Spinal cord (tissue), 9 donors: ENCODE measurements at regions not wholly inside any gene's neighbourhood (a gene's known extent, or its start where the extent isn't known, plus 50 kb on each side); places are given as distances from the start of the nearest gene placed in this dataset.
"Not testable (repeated sequence)": the region's sequence is repeated elsewhere in the genome, so short reads cannot be mapped to it uniquely, and the experiment has no call there.

Experiments used
- DNase-seq, 6 donors: peaks; one replicate each; pipeline versions ENCODE4 v3.0.0 to v3.0.0-alpha.2; 2013 to 2015; ENCODE audit warnings: low spot score in 6 of 6, low read depth in 4 of 6
- H3K27ac ChIP-seq: one replicate; pipeline ENCODE4 v1.5.1; 2013; ENCODE audit warnings: low read depth, low read length, control low read depth
- H3K27me3 ChIP-seq: one replicate; pipeline ENCODE4 v1.6.1; 2013; ENCODE audit warnings: low read length; ENCODE audit not compliant: control insufficient read depth, insufficient read depth
- H3K36me3 ChIP-seq: one replicate; pipeline ENCODE4 v1.6.1; 2013; ENCODE audit warnings: low read length; ENCODE audit not compliant: control insufficient read depth, insufficient read depth
- H3K4me1 ChIP-seq: one replicate; pipeline ENCODE4 v1.6.1; 2013; ENCODE audit warnings: low read length; ENCODE audit not compliant: control insufficient read depth, insufficient read depth
- H3K4me3 ChIP-seq: one replicate; pipeline ENCODE4 v1.5.1; 2013; ENCODE audit warnings: low read depth, low read length, control low read depth
- H3K9me3 ChIP-seq: one replicate; pipeline ENCODE4 v1.6.1; 2013; ENCODE audit warnings: low read length; ENCODE audit not compliant: control insufficient read depth, insufficient read depth
- WGBS: methylation state at CpG from one replicate; pipeline ENCODE4 v1.1.5; 2013; ENCODE audit warnings: missing lambda C conversion rate; ENCODE audit not compliant: insufficient coverage; 5-methylcytosine and 5-hydroxymethylcytosine counted together
- donor health status: healthy.

DNA sequence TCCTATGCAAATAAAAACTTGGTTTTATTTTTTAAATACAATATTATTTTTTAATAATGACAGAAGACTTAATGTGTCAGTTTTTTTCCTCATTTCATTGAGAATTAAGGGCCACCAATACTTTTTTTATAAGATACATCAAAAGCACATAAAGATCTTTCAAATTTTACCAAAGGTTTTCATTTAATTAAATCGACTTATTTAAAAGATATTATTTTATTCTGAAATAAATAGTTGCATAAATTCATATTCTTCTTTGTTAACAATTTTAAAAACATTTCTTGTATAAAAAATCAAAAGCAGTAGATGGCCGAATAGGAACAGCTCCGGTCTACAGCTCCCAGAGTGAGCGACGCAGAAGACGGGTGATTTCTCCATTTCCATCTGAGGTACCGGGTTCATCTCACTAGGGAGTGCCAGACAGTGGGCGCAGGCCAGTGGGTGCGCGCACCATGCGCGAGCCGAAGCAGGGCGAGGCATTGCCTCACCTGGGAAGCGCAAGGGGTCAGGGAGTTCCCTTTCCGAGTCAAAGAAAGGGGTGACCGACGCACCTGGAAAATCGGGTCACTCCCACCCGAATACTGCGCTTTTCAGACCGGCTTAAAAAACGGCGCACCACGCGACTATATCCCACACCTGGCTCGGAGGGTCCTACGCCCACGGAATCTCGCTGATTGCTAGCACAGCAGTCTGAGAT is 374.6 kb upstream of the NPVF start:
- not testable (repeated sequence) for H3K36me3 ChIP-seq, H3K27ac ChIP-seq, H3K27me3 ChIP-seq, H3K4me3 ChIP-seq, H3K4me1 ChIP-seq, H3K9me3 ChIP-seq, DNase-seq
- WGBS, result 0% methylated on average over 9 of the region's 30 CpGs

DNA sequence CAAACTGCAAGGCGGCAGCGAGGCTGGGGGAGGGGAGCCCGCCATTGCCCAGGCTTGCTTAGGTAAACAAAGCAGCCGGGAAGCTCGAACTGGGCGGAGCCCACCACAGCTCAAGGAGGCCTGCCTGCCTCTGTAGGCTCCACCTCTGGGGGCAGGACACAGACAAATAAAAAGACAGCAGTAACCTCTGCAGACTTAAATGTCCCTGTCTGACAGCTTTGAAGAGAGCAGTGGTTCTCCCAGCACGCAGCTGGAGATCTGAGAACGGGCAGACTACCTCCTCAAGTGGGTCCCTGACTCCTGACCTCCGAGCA is 375.1 kb upstream of the NPVF start:
- DNase-seq, H3K27ac ChIP-seq, H3K4me3 ChIP-seq, H3K4me1 ChIP-seq, H3K36me3 ChIP-seq, H3K27me3 ChIP-seq, H3K9me3 ChIP-seq: not testable (repeated sequence)
- no CpG with 5 or more reads among the region's 9 CpGs for WGBS

DNA sequence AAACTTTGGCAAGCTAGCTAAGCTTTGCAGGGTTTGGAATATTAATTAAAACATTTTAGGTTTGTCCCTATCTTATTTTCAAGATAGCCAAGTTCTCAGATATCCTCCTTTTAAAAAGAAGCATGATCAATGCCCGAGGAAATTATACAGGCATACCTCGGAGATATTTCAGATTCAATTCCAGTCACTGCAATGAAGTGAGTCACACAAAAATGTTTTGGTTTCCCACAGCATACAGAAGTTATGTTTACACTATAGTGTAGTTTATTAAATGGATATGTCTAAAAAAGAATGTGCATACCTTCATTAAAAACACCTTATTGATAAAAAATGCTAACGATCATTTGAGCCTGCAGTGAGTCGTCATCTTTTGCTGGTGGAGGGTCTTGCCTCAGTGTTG is 382.9 kb upstream of the NPVF start:
- no peak overlapping the region for H3K27ac ChIP-seq
- no peak overlapping the region for H3K4me3 ChIP-seq
- no peaks in the 10 kb centered on the region for H3K27me3 ChIP-seq
- H3K4me1 ChIP-seq, result peaks cover 10% of the 10 kb centered on the region
- peaks cover 10% of the 10 kb centered on the region for H3K9me3 ChIP-seq
- H3K36me3 ChIP-seq, result no peaks in the 10 kb centered on the region
- no peak for DNase-seq
- no CpG with 5 or more reads among the region's 4 CpGs for WGBS

DNA sequence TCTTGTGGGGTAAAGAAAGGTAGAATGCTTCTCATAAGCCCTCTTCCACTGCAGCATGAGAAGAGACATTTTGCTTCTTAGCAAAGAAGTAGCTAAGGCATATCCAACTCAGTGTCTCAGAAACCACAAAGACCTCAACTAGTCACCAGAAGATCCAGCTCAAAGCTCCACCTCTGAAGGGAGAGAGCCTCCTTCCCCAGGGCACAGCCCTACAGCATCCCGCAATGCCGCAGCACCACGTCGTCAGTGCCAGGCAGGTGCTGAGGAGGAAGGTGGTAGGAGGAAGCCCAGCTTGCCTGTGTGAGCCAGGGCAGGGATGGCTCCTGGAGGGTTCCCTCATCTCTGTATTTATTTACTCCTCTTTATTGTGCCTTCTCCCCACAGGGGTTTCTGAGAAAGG is 385.6 kb upstream of the NPVF start:
- no peak overlapping the region for H3K27ac ChIP-seq
- DNase-seq, result no peak
- H3K4me1 ChIP-seq, result peaks cover 10% of the 10 kb centered on the region
- no CpG with 5 or more reads among the region's 4 CpGs for WGBS
- H3K36me3 ChIP-seq, result no peaks in the 10 kb centered on the region
- no peaks in the 10 kb centered on the region for H3K27me3 ChIP-seq
- H3K9me3 ChIP-seq, result peaks cover 10% of the 10 kb centered on the region
- H3K4me3 ChIP-seq, result no peak overlapping the region

DNA sequence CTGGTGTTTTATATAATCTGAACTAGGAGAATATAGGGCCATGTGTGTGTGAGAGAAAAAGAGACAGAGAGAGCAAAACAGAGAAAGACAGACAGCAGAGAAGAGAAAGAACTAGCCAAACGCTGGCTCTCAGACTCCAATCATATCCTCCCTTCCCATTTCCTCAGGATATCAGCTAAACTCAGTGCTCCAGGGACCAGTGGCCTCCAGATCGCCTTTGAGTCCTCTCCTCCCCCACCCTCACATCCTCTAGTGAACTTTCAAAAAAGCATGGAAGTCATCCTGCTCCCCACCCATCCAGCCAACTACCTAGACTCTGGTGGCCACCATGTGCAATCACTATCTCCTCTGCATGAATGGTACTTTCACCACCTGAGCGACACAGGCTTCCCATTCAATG is 386.1 kb upstream of the NPVF start:
- H3K36me3 ChIP-seq, result no peaks in the 10 kb centered on the region
- peak overlapping the region; percentile 4 for H3K27ac ChIP-seq
- no peaks in the 10 kb centered on the region for H3K27me3 ChIP-seq
- no peak for DNase-seq
- H3K4me1 ChIP-seq, result peaks cover 10% of the 10 kb centered on the region
- no peak overlapping the region for H3K4me3 ChIP-seq
- 84% methylated on average over 2 of the region's 3 CpGs for WGBS
- peaks cover 10% of the 10 kb centered on the region for H3K9me3 ChIP-seq

DNA sequence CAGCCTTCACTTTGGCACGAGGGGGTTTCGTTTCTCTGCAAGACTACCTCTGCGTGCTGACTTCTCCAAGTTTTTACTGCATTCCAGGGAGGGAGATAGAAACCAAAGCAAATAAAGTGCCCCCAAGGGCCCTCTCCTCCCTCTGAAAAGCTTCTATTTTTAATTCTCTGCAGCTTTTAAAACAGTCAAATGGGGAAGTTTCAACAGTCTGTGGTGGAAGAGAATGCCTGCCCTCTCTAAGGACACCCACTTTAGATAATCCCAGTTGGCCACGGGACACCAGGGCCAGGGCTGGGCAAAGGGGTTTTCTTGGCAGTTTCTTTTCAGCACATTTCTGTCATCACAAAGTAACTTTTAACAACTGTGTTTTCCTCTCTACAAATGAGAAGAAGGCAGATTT is 386.7 kb upstream of the NPVF start:
- no peaks in the 10 kb centered on the region for H3K27me3 ChIP-seq
- peaks cover 10% of the 10 kb centered on the region for H3K9me3 ChIP-seq
- no peak overlapping the region for H3K4me3 ChIP-seq
- H3K36me3 ChIP-seq, result no peaks in the 10 kb centered on the region
- peak overlapping the region; percentile 4 for H3K27ac ChIP-seq
- DNase-seq, result peak in 2 of 6 donors; percentile 36 to 55
- no CpG with 5 or more reads among the region's 4 CpGs for WGBS
- peaks cover 10% of the 10 kb centered on the region for H3K4me1 ChIP-seq

DNA sequence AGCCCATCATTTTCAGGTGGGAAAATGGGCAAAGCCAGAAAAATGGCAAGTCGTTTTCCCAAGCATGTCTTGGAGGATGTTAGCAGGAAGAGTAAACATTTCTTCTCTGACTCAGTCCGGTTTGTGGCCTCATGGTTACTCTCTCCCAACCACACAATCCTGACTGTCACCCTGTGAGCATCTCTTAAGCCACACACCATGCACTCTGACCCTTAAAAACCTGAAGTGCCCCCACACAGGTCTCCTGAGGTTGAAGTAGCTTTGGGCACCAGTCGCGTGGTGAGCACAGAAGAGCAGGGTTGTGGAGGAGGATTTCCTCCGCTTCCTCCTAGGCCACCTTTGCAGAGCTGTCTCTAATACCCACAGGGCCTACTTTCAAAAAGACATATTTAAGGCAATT is 387.3 kb upstream of the NPVF start:
- WGBS, result 76% methylated on average over 2 of the region's 5 CpGs
- Histone ChIP-seq H3K36me3 (no peaks in the 10 kb centered on the region), H3K4me1 (peaks cover 10% of the 10 kb centered on the region), H3K27ac (no peak overlapping the region), H3K9me3 (peaks cover 10% of the 10 kb centered on the region), H3K27me3 (no peaks in the 10 kb centered on the region), H3K4me3 (no peak overlapping the region)
- DNase-seq, result no peak

DNA sequence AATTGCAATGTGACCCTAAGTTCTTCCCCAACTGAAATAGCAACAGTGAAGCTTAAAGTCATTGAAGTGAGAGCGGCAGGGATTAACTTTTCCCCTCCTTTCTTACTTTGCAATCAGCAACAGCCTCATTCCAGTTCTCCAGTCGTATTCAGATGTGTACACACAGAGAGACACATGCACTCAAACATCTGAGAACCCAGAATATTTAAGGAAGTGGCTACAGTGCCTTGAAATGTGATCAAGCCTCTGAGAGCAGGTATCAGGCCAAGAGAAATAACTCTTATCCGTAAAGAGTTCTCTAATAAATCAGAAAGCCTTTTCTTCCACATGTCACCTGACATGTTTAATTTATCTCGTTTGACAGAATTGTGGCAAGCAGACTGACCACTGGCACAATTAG is 388.9 kb upstream of the NPVF start:
- DNase-seq, result peak in 2 of 6 donors; percentile 10 to 55
- Histone ChIP-seq H3K4me3 (no peak overlapping the region), H3K27me3 (no peaks in the 10 kb centered on the region), H3K9me3 (peaks cover 5% of the 10 kb centered on the region), H3K36me3 (no peaks in the 10 kb centered on the region), H3K4me1 (peaks cover 10% of the 10 kb centered on the region), H3K27ac (peak overlapping the region; percentile 12)
- 33% methylated on average over 1 of the region's 4 CpGs for WGBS

DNA sequence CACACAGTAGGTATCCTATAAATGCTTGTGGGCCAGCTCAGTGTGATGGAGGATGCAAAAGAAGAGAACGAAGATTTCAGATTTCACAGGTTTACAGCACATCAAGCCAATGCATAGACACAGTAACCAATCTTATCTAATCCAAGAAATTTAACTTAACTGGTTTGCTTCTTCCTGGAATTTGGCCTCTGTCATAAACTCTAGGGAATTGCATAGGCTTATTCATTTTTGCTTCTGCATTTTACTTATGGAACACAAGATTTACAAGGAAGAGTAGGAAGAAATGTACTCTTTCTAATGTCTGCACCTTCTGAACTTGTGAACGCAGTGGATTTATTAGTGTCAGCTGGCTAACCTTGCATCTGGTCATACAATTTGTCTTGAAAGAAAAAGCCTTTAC is 389.4 kb upstream of the NPVF start:
- no peak for DNase-seq
- no CpG with 5 or more reads among the region's 2 CpGs for WGBS
- H3K27ac ChIP-seq, result no peak overlapping the region

DNA sequence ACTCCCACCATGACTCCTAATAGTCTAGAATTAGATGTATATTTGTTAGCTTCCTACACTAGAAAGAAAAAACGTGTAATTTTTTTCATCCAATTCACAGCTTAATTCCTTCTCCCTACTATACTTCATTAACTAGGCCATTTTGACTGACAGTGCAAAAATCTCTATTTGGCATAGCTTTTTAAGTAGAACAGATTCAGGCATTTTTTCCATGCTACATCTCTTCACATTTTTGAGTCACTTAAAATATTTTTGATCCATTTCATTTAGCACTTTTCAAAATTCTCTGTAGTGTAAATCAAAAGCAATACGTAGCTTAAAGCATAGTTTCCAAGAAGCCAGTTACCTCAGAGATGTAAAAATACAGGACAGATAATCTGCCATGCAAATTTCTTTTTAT is 391.1 kb upstream of the NPVF start:
- H3K4me3 ChIP-seq, result no peak overlapping the region
- WGBS, result no CpG with 5 or more reads among the region's 2 CpGs
- H3K36me3 ChIP-seq, result no peaks in the 10 kb centered on the region

More for the DNA sequence above, 389.4 kb upstream of the NPVF start:
- no peaks in the 10 kb centered on the region for H3K36me3 ChIP-seq
- peaks cover under 1% of the 10 kb centered on the region for H3K9me3 ChIP-seq
- peaks cover 10% of the 10 kb centered on the region for H3K4me1 ChIP-seq
- no peak overlapping the region for H3K4me3 ChIP-seq
- no peaks in the 10 kb centered on the region for H3K27me3 ChIP-seq

More for the DNA sequence above, 391.1 kb upstream of the NPVF start:
- peaks cover 10% of the 10 kb centered on the region for H3K4me1 ChIP-seq
- H3K9me3 ChIP-seq, result no peaks in the 10 kb centered on the region
- no peak overlapping the region for H3K27ac ChIP-seq
- no peaks in the 10 kb centered on the region for H3K27me3 ChIP-seq
- DNase-seq, result peak in 1 of 6 donors; percentile 59
